ENCODE measurements at regions not wholly inside any gene's neighbourhood (a gene's known extent, or its start where the extent isn't known, plus 50 kb on each side); places are given as distances from the start of the nearest gene placed in this dataset.

DNA sequence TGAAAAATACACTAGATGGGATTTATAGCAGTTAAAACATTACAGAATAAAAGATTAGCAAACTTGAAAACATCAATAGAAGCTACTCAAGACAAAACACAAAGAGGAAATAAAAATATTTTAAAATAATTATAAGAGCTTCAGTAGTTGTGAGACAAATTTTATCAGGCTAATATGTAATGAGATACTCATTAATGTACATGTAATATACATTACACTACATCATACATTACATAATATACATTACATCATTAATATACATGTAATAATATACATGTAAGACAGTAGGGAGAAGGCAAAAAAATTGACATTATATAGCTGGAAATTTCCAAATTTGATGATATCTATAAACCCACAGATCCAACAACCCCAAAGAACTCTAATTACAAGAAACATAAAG, 249.4 kb upstream of the HMGA2 start (continued):
- TF ChIP-seq, protein P1, sequence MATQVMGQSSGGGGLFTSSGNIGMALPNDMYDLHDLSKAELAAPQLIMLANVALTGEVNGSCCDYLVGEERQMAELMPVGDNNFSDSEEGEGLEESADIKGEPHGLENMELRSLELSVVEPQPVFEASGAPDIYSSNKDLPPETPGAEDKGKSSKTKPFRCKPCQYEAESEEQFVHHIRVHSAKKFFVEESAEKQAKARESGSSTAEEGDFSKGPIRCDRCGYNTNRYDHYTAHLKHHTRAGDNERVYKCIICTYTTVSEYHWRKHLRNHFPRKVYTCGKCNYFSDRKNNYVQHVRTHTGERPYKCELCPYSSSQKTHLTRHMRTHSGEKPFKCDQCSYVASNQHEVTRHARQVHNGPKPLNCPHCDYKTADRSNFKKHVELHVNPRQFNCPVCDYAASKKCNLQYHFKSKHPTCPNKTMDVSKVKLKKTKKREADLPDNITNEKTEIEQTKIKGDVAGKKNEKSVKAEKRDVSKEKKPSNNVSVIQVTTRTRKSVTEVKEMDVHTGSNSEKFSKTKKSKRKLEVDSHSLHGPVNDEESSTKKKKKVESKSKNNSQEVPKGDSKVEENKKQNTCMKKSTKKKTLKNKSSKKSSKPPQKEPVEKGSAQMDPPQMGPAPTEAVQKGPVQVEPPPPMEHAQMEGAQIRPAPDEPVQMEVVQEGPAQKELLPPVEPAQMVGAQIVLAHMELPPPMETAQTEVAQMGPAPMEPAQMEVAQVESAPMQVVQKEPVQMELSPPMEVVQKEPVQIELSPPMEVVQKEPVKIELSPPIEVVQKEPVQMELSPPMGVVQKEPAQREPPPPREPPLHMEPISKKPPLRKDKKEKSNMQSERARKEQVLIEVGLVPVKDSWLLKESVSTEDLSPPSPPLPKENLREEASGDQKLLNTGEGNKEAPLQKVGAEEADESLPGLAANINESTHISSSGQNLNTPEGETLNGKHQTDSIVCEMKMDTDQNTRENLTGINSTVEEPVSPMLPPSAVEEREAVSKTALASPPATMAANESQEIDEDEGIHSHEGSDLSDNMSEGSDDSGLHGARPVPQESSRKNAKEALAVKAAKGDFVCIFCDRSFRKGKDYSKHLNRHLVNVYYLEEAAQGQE (IDR thresholded peaks at IDR 0.05; ENCODE audit: borderline replicate concordance): no peak
- TF ChIP-seq, protein P1 (CRISPR knock-in tag; IDR thresholded peaks at IDR 0.05; ENCODE audit: low read depth): no peak
- TF ChIP-seq POLR2G (IDR thresholded peaks at IDR 0.05; ENCODE audit: low read depth, low read length): no peak
- TF ChIP-seq, protein P2, sequence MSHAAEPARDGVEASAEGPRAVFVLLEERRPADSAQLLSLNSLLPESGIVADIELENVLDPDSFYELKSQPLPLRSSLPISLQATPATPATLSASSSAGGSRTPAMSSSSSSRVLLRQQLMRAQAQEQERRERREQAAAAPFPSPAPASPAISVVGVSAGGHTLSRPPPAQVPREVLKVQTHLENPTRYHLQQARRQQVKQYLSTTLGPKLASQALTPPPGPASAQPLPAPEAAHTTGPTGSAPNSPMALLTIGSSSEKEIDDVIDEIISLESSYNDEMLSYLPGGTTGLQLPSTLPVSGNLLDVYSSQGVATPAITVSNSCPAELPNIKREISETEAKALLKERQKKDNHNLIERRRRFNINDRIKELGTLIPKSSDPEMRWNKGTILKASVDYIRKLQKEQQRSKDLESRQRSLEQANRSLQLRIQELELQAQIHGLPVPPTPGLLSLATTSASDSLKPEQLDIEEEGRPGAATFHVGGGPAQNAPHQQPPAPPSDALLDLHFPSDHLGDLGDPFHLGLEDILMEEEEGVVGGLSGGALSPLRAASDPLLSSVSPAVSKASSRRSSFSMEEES (CRISPR knock-in tag; IDR thresholded peaks at IDR 0.05): no peak
